Peyer's patch (tissue), 4 donors: ENCODE measurements at regions not wholly inside any gene's neighbourhood (a gene's known extent, or its start where the extent isn't known, plus 50 kb on each side); places are given as distances from the start of the nearest gene placed in this dataset.

Experiments used
- DNase-seq, 3 donors: peaks; one replicate each; pipeline ENCODE4 v3.0.0-alpha.2; 2017 to 2019
- H3K27ac ChIP-seq, 4 donors: fragments of 200-600 bp; sonication (generic); one replicate each; pipeline ENCODE4 v1.5.1; 2016 to 2019
- H3K27me3 ChIP-seq, 2 donors: fragments of 200-600 bp; sonication (generic); one replicate each; pipeline ENCODE4 v1.5.1; 2019
- H3K36me3 ChIP-seq, 3 donors: fragments of 200-600 bp; sonication (generic); one replicate each; pipeline ENCODE4 v1.5.1; 2016 to 2019
- H3K4me1 ChIP-seq, 4 donors: fragments of 200-600 bp; sonication (generic); one replicate each; pipeline ENCODE4 v1.5.1; 2016 to 2019
- H3K4me3 ChIP-seq, 4 donors: fragments of 200-600 bp; sonication (generic); 1 replicate in 3 of 4; 2 replicates in 1 of 4; pipeline ENCODE4 v1.5.1; 2016 to 2019; ENCODE audit warnings: mild to moderate bottlenecking in 1 of 4
- H3K9me3 ChIP-seq, 4 donors: fragments of 200-600 bp; sonication (generic); one replicate each; pipeline ENCODE4 v1.5.1; 2016 to 2019; ENCODE audit warnings: mild to moderate bottlenecking in 1 of 4
- CTCF ChIP-seq, 6 experiments: fragments of 450-650 bp in 4 of 6; fragments of 200-600 bp in 2 of 6; sonication (generic) in 1 of 6; IDR thresholded peaks; one replicate each; pipeline ENCODE4 v1.5.1; 2017 to 2019; ENCODE audit warnings: antibody characterized with exemption in 6 of 6, mild to moderate bottlenecking in 3 of 6, moderate library complexity in 1 of 6
- POLR2A ChIP-seq, 2 donors: fragments of 450-650 bp; IDR thresholded peaks; one replicate each; pipeline ENCODE4 v1.5.1; 2017; ENCODE audit warnings: antibody characterized with exemption in 2 of 2, mild to moderate bottlenecking in 2 of 2, moderate library complexity in 2 of 2

GRCh38 chr6:33907227-33907626, 103.4 kb upstream of the MLN start:
- TF ChIP-seq CTCF (IDR thresholded peaks at IDR 0.05) (no peak), POLR2A (IDR thresholded peaks at IDR 0.05) (no peak)
- no peak overlapping the region for H3K27ac ChIP-seq

GRCh38 chr6:33906439-33906838, 102.6 kb upstream of the MLN start:
- DNase-seq: no peak
- Histone ChIP-seq H3K27me3 (no peaks in the 10 kb centered on the region), H3K9me3 (no peaks in the 10 kb centered on the region), H3K4me3 (no peak overlapping the region), H3K4me1 (peaks cover 0 to 25% (median 1%) of the 10 kb centered on the region in 4 donors), H3K27ac (no peak overlapping the region), H3K36me3 (no peaks in the 10 kb centered on the region)
- no peak for TF ChIP-seq CTCF (IDR thresholded peaks at IDR 0.05)
- no peak for TF ChIP-seq POLR2A (IDR thresholded peaks at IDR 0.05)

More at GRCh38 chr6:33907227-33907626, 103.4 kb upstream of the MLN start:
- Histone ChIP-seq H3K4me1 (peaks cover 0 to 25% (median 1%) of the 10 kb centered on the region in 4 donors), H3K36me3 (no peaks in the 10 kb centered on the region), H3K27me3 (no peaks in the 10 kb centered on the region), H3K4me3 (no peak overlapping the region), H3K9me3 (no peaks in the 10 kb centered on the region)
- DNase-seq: no peak

GRCh38 chr6:33905071-33905609, 101.3 kb upstream of the MLN start:
- TF ChIP-seq CTCF (IDR thresholded peaks at IDR 0.05): no peak
- TF ChIP-seq POLR2A (IDR thresholded peaks at IDR 0.05): no peak
- peak in 2 of 3 donors; percentile 52 to 75 for DNase-seq
- Histone ChIP-seq H3K4me3 (no peak overlapping the region), H3K36me3 (no peaks in the 10 kb centered on the region), H3K27me3 (no peaks in the 10 kb centered on the region), H3K9me3 (no peaks in the 10 kb centered on the region), H3K27ac (peak overlapping the region; percentile 37 to 61 (median 50)), H3K4me1 (peaks cover 0 to 25% (median 1%) of the 10 kb centered on the region in 4 donors)

- Histone ChIP-seq H3K4me1 (peaks cover 0 to 25% (median 1%) of the 10 kb centered on the region in 4 donors), H3K9me3 (no peaks in the 10 kb centered on the region), H3K27ac (peak overlapping the region in 3 of 4 donors; percentile 40 to 61 (median 59)), H3K36me3 (no peaks in the 10 kb centered on the region), H3K27me3 (no peaks in the 10 kb centered on the region), H3K4me3 (no peak overlapping the region)
- no peak for TF ChIP-seq POLR2A (IDR thresholded peaks at IDR 0.05)
- TF ChIP-seq CTCF (IDR thresholded peaks at IDR 0.05): no peak
- DNase-seq: no peak
Observed at GRCh38 chr6:33904747-33905065, 100.9 kb upstream of the MLN start.

GRCh38 chr6:33904050-33904746, 100.4 kb upstream of the MLN start:
- H3K4me1 ChIP-seq: peaks cover 0 to 25% (median 1%) of the 10 kb centered on the region in 4 donors
- no peak overlapping the region for H3K4me3 ChIP-seq
- H3K36me3 ChIP-seq: no peaks in the 10 kb centered on the region
- H3K27ac ChIP-seq: peak overlapping the region; percentile 16 to 70 (median 60)
- peak in 2 of 3 donors; percentile 35 to 80 for DNase-seq
- TF ChIP-seq CTCF (IDR thresholded peaks at IDR 0.05): no peak
- TF ChIP-seq POLR2A (IDR thresholded peaks at IDR 0.05): no peak
- H3K27me3 ChIP-seq: no peaks in the 10 kb centered on the region
- no peaks in the 10 kb centered on the region for H3K9me3 ChIP-seq
